HS-5 (cell line): ENCODE measurements at regions not wholly inside any gene's neighbourhood (a gene's known extent, or its start where the extent isn't known, plus 50 kb on each side); places are given as distances from the start of the nearest gene placed in this dataset.
A peak's percentile ranks its signal among the peaks of the same experiment; 100 is the strongest.
"Not testable (repeated sequence)": the region's sequence is repeated elsewhere in the genome, so short reads cannot be mapped to it uniquely, and the experiment has no call there.

Experiments
- DNase-seq: peaks from one replicate; pipeline ENCODE4 v3.0.0-alpha.2; 2012; ENCODE audit warnings: low read depth

GRCh38 chr6:122185458-122185857, 214.0 kb upstream of the HSF2 start:
- not testable (repeated sequence) for DNase-seq

GRCh38 chr6:122187186-122187585, 212.3 kb upstream of the HSF2 start:
- DNase-seq: no peak

GRCh38 chr6:122198922-122199321, 200.5 kb upstream of the HSF2 start:
- DNase-seq: no peak

GRCh38 chr6:122200440-122200839, 199.0 kb upstream of the HSF2 start:
- DNase-seq: no peak

- no peak for DNase-seq
Observed at GRCh38 chr6:122202576-122203137, 196.8 kb upstream of the HSF2 start.

GRCh38 chr6:122207061-122207460, 192.4 kb upstream of the HSF2 start:
- no peak for DNase-seq

- peak; percentile 16 for DNase-seq
Observed at GRCh38 chr6:122207794-122208193, 191.7 kb upstream of the HSF2 start.

- DNase-seq: no peak
Observed at GRCh38 chr6:122214605-122215318, 184.7 kb upstream of the HSF2 start.

- no peak for DNase-seq
Observed at GRCh38 chr6:122220254-122220653, 179.2 kb upstream of the HSF2 start.

- peak; percentile 5 for DNase-seq
Observed at GRCh38 chr6:122222761-122223160, 176.7 kb upstream of the HSF2 start.

GRCh38 chr6:122223251-122223650, 176.2 kb upstream of the HSF2 start:
- DNase-seq: no peak

- no peak for DNase-seq
Observed at GRCh38 chr6:122238861-122239260, 160.6 kb upstream of the HSF2 start.

- no peak for DNase-seq
Observed at GRCh38 chr6:122246906-122247658, 152.4 kb upstream of the HSF2 start.

GRCh38 chr6:122248001-122248669, 151.3 kb upstream of the HSF2 start:
- DNase-seq: no peak

GRCh38 chr6:122248844-122249243, 150.6 kb upstream of the HSF2 start:
- no peak for DNase-seq

- DNase-seq: no peak
Observed at GRCh38 chr6:122258839-122259238, 140.6 kb upstream of the HSF2 start.

- no peak for DNase-seq
Observed at GRCh38 chr6:122264557-122264956, 134.9 kb upstream of the HSF2 start.

- DNase-seq: no peak
Observed at GRCh38 chr6:122265755-122266154, 133.7 kb upstream of the HSF2 start.

- DNase-seq: no peak
Observed at GRCh38 chr6:122268394-122268793, 131.1 kb upstream of the HSF2 start.

- DNase-seq: no peak
Observed at GRCh38 chr6:122276637-122277036, 122.8 kb upstream of the HSF2 start.

- not testable (repeated sequence) for DNase-seq
Observed at GRCh38 chr6:122280105-122281021, 119.1 kb upstream of the HSF2 start.

GRCh38 chr6:122283884-122284283, 115.6 kb upstream of the HSF2 start:
- no peak for DNase-seq
